GM10248 (cell line): ENCODE measurements at regions not wholly inside any gene's neighbourhood (a gene's known extent, or its start where the extent isn't known, plus 50 kb on each side); places are given as distances from the start of the nearest gene placed in this dataset.

Experiments
- CTCF ChIA-PET: fragments of 300-600 bp; sonication (Branson Sonifier 250); formaldehyde crosslinking; extraction: SDS; loops from one replicate; lab custom pipeline; 2021; ENCODE audit warnings: antibody characterized with exemption; lab: Yijun Ruan, JAX
- POLR2A ChIA-PET: fragments of 350-650 bp; sonication (Branson Sonifier 250); formaldehyde crosslinking; extraction: SDS; loops from one replicate; lab custom pipeline; 2020; ENCODE audit warnings: antibody characterized with exemption; lab: Yijun Ruan, JAX
- DNase-seq: peaks from one replicate; pipeline ENCODE4 v3.0.0; 2012; ENCODE audit errors: extremely low spot score
- TF ChIP-seq, protein P1 (sequence below): IDR thresholded peaks from 2 replicates; pipeline ENCODE4 v1.5.1; 2012; ENCODE audit warnings: mild to moderate bottlenecking, low read depth; ENCODE audit errors: extremely low read depth, missing control alignments, control extremely low read depth

DNA sequence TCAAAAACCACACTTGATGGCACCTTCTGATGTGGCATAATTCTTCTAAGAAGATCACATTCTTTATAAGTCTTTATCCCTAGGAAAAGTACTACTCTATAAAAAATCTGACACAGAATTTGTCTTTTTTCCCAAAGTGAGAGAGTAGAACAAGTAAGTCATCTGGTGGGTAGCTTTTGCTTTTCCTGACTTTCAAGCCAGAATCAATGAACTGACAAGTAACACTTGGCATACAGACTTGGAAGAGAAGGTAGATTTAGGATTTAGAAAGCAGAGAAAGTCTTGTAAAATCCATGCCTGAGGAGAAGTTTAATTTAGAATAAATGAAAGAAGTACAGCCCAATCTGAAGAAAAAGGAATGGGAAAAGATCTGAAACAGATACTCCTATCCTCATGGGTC, 66.6 kb upstream of the TUSC7 start:
- ChIA-PET CTCF (no interaction called here), POLR2A (no interaction called here)
- DNase-seq, result no peak
- TF ChIP-seq, protein P1, sequence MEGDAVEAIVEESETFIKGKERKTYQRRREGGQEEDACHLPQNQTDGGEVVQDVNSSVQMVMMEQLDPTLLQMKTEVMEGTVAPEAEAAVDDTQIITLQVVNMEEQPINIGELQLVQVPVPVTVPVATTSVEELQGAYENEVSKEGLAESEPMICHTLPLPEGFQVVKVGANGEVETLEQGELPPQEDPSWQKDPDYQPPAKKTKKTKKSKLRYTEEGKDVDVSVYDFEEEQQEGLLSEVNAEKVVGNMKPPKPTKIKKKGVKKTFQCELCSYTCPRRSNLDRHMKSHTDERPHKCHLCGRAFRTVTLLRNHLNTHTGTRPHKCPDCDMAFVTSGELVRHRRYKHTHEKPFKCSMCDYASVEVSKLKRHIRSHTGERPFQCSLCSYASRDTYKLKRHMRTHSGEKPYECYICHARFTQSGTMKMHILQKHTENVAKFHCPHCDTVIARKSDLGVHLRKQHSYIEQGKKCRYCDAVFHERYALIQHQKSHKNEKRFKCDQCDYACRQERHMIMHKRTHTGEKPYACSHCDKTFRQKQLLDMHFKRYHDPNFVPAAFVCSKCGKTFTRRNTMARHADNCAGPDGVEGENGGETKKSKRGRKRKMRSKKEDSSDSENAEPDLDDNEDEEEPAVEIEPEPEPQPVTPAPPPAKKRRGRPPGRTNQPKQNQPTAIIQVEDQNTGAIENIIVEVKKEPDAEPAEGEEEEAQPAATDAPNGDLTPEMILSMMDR, result no peak

DNA sequence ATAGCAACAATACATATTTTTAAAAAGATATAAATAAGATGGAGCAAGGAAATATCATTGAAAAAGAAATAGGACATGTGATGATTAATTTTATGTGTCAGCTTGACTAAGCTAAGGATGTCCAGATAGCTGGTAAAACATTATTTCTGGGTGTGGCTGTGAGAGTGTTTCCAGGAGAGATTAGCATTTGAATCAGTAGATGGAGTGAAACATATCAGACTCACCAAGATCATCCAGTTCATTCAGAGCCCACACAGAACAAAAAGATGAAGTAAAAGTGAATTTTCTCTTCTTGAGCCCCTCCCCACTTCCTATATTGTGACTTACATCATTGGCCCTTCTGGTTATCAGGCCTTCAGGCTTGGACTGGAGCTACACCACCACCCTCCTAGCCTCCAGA, 61.6 kb upstream of the TUSC7 start:
- POLR2A ChIA-PET, result no interaction called here
- CTCF ChIA-PET, result interaction anchor here (1.1 kb wide), 1 partner anchor 10 kb away, joined by 5 read pairs; no protein-coding TSS in a partner anchor
- TF ChIP-seq, protein P1, result no peak
- no peak for DNase-seq
